GM21717 (cell line): ENCODE measurements at regions not wholly inside any gene's neighbourhood (a gene's known extent, or its start where the extent isn't known, plus 50 kb on each side); places are given as distances from the start of the nearest gene placed in this dataset.

ENCODE experiments used
- ATAC-seq: cut with Tn5 transposase; IDR thresholded peaks from one replicate; pipeline ENCODE4 v1.9.1; 2021; ENCODE audit warnings: mild to moderate bottlenecking, moderate library complexity; ENCODE audit not compliant: unreplicated experiment

- no peak for ATAC-seq
Observed at GRCh38 chr6:98648211-98648914, 186.0 kb upstream of the POU3F2 start.

- ATAC-seq, result no peak
Observed at GRCh38 chr6:98650941-98651340, 183.4 kb upstream of the POU3F2 start.

DNA sequence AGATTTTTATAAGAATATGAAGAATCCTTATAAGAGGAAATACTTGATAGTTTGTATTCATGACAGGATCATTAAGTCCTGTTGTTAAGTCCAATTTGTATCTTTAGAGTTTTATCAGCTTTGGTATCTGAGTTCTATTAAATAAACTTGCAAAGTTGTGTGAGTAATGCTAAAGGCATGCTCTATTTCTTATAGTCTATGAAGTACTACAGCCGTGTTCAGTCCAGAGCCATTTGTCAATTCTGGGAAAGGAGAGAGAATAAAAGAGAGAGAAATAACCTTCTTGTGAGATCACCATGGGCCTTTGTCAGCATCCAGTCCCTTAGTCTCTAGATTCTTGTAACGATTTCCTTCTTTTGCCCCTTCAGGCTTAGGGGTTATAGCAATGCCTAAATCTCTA, 181.2 kb upstream of the POU3F2 start:
- ATAC-seq, result no peak

GRCh38 chr6:98657764-98658163, 176.6 kb upstream of the POU3F2 start:
- no peak for ATAC-seq

- ATAC-seq, result no peak
Observed at GRCh38 chr6:98669371-98669770, 165.0 kb upstream of the POU3F2 start.

DNA sequence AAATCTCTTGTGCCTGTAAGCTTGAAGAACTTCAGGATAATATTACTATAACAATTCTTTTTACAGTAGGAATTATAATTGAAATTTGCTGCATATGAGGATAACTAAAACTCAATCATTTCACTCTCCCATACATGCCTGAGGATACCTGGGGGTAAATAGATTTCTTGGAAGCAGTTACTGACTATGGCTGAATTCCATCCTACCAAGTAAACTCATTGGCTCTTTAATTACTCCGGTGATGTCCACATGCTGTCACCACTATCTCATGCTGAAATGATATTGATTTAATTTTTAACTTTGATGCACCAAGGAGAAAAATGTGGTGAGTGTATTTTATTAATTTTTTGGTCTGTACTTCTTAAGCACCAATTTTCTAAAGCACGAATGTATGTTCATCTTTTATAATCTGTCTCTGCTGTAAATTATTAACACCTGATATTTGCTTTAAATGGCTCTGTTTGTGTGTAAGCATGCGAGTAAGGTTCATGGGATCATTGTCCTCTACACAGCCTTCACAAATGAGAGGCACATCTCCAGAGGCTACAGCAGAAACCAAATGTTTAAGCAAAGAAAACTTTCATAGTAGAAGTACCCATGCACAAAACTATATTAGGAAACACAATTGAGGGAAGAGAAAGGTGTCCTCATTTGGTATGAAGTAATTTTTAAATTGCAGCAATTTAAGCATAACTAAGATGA, 164.2 kb upstream of the POU3F2 start:
- ATAC-seq, result no peak

DNA sequence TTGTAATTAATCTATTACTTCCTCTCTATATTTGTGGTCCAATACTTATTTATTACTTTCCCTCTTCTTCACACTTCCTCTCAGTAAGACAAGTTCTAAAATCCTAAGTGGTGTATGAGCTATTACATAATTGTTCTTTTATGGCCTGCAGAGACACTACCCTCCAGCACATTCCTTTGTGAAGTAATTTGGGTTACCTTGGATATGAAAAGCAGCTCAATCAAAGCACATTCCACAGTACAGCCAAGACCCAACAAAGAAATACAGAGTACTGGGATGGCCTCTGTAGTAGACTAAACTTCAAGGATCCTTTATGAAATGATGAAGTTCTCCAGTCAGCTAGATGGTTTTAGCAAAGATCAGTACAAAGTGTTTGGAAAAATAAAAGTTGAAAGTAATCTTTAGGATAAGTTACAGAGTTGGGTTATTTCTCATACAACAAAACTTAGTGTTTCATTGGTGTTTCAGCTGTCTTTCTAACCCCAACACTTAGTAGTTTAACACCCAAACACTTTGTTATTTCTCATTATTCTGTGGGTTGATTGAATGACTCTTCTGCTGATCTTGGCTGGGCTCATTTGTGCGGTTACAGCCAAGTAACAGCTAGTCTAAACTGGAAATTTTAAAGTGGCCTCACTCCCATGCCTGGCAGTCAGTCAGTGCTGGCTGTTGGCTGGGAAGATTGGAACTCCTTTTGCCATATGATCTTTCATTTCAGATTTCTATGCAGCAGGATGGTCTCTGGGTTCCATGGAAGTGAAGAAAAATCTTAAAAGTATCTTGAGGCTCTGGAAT, 161.5 kb upstream of the POU3F2 start:
- no peak for ATAC-seq

DNA sequence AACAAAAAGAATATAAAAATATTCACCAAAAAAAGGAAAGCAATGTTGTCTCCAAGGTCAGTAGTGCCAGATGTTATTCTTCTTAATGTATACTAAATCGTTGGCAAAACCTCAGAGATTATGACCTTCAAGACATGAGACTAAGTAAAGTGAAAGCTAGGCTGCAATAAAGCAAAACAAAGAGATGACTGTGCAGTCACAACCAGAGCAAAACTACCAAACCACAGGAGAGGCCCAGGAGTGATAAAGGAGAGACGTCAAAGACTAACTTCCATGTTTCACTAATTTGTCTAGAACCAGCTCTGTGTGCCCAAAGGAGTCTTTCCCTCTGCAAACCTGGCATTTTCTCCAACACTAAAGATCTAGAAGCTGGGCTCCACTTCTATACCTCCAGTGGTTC, 155.9 kb upstream of the POU3F2 start:
- ATAC-seq, result peak; percentile 87

DNA sequence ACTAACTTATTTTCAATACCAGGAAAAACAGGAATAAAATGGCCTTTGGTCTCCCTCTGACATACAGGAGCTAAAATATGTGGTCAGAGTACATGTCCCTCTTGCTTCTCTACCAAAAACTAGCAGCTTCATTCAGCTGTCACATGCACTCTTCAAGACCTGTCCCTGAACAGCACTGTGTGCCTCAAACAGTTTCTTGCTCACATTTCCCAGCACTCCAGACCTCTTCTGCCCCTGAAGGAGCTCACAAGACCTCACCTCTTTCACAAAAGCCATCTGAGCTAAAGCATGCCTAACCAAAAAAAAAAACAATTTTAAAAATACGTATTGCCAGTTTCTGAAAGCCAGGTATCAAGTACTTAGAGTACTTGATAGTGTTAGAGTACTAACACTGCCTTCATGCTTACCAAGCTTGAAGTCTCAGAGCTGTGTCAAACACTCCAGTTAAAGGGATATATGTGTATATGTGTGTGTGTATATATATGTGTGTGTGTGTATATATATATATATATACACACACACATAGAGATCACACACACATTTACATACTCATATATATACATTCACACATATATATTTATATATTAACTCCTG, 148.3 kb upstream of the POU3F2 start:
- no peak for ATAC-seq

GRCh38 chr6:98687752-98688151, 146.6 kb upstream of the POU3F2 start:
- ATAC-seq, result no peak

DNA sequence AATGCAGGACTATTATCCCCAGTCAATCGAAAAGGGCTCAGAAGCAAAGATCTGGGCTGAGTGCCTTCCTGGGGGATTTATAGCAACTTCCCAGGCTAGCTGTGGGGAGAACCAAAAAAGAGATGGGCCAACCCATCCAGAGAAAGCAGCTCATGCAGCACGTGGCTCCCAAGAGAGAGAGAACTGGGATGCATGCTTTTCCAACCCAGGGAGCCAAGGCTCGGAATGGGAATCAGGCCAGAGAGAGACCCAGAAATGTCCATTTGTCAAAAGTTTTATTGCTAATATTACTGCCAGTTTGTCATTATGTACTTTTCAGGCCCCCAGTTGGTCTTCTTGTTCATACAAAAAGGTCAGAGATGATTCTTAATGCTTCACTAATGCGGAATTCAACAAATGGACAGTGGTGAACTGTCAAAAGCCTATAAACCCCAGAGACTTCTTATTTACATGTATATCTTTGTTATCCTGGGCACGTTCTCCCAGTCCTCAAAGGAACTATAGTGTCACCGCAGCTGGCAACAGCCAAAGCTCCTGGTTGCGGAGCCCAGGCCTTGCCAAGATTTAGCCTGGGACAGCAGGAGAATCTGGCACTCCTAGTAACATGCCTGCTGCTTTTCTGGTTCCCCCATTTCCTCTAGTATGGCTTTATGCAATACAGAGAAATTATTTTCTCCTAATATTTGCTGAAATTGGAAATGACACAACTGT, 139.1 kb upstream of the POU3F2 start:
- no peak for ATAC-seq

DNA sequence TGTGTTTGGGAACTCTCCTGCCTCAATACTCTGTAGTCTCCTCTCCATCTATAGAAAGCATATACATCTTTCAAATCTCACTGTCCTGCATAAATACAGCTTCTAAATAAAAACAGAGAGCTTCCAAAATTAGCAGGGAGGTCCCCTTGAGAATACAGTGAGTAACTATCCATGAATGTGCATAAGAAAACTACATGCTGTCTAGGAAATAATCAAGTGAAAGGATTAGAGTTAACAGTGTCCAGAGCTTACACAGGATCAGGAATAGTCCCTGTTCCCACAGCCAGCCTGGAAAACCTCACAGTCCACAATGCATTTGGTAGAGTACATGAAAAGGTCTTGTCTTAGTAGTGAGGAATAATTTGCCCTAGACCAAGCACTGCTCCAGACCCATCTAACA, 123.0 kb upstream of the POU3F2 start:
- ATAC-seq, result no peak

GRCh38 chr6:98716341-98716740, 118.0 kb upstream of the POU3F2 start:
- no peak for ATAC-seq

GRCh38 chr6:98717322-98717877, 117.0 kb upstream of the POU3F2 start:
- ATAC-seq, result no peak

DNA sequence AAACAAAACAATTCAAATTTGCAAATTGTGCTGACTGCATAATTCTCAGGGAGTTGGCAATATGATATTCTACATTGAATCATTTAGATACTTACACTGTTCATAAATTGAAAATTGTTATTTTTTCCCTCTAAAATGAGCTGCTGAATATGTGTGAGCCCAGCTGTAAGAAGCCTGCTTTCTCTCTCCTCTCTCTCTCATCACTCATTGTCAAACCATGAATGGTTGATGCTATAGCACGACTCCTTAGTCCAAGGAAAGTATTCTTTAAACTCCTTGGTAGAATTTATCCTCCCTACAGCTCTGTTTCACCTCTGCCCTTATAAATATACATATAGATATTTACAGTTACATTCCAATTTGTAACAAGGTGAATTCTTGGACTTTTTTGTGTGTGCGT, 116.4 kb upstream of the POU3F2 start:
- no peak for ATAC-seq

- ATAC-seq, result no peak
Observed at GRCh38 chr6:98724537-98724936, 109.8 kb upstream of the POU3F2 start.

DNA sequence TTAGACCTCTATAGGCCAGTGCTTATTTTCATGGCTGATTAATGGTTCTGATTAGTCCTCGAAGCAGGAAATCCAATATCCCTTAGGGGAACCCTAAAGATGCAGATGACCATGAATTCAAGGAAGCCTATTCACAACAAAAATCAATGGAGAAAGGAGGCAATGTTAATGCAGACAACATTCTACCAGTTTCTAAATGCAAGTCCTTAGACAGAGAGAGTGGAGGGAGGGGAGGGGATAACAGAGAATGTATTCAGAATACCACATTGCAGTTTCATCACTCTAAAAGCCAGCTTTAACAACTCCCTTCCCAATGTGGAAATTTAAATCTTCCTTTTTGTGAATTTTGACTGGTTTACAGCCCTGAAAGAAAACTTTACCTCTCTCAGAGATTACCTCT, 87.1 kb upstream of the POU3F2 start:
- no peak for ATAC-seq

DNA sequence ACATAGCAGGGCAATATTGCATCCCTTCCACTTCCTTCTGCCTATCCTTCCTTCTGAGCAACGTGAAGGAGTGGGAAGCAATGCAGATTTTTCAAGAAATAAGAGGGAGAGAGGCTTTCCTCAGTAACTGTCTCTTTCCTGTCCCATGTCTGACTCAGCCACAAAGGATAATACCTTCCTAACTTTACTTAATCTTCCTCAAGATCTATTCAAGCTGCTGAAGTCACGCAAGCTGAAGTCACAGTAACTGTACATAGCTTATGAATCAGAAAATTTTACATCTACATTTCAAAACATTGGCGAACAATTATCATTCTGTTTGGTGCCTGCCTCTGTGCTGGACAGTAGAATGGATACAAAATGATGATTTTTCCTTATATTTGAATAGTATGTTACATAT, 86.4 kb upstream of the POU3F2 start:
- no peak for ATAC-seq

DNA sequence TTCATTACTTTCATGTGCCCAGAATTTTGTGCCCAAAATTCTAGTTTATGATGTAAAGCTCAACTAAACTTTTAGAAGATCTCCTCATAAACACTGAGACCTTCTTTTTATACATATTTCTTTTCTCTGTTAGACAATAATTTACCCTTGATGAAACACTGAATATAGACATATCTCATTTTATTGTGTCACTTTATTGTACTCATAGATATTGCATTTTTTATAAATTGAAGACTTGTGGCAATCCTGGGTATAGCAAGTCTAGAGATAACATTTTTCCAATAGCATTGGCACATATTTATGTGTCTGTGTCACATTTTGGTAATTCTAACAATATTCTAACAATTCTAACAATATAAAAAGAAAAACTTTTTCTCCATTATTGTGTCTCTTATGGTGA, 74.9 kb upstream of the POU3F2 start:
- ATAC-seq, result no peak

DNA sequence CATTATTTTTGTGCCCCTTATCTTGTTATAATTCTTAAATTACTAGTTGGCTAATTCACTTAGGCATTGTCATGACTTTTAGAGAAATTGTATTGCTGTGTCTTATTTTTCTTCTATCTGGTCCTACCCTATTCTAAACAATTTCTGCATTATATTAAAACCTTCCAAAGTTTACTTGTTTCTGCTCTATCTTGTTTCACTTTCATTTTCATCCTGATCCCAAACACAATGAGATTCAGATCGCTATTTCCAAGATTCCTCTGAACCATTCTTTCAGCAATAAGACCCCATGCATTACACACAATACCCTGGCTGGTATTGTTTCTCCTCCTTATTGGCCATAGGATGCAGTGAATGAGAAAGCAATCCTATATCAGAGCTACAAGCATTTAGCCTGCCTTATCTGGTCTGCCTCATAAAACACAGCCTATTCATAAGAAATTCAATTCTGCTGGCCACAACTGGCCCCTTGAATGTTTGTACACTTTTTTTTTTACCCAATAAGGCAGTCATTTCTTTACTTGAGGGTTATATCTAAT, 69.9 kb upstream of the POU3F2 start:
- ATAC-seq, result no peak
